ENCODE measurements at regions not wholly inside any gene's neighbourhood (a gene's known extent, or its start where the extent isn't known, plus 50 kb on each side); places are given as distances from the start of the nearest gene placed in this dataset.

GRCh38 chr2:191514613-191515012 lies 163.3 kb upstream of the NABP1 start:
- DNase-seq (ENCODE audit: low spot score) = no peak

GRCh38 chr2:191515551-191515950 lies 162.4 kb upstream of the NABP1 start:
- no peak for DNase-seq (ENCODE audit: low spot score)

- no peak for DNase-seq (ENCODE audit: low spot score)
Measured at GRCh38 chr2:191516260-191516659, 161.7 kb upstream of the NABP1 start.

- peak; percentile 79 for DNase-seq (ENCODE audit: low spot score)
Measured at GRCh38 chr2:191521608-191522208, 156.2 kb upstream of the NABP1 start.

- no peak for DNase-seq (ENCODE audit: low spot score)
Measured at GRCh38 chr2:191522478-191523120, 155.3 kb upstream of the NABP1 start.

GRCh38 chr2:191526091-191526490 lies 151.8 kb upstream of the NABP1 start:
- DNase-seq (ENCODE audit: low spot score) = no peak

GRCh38 chr2:191526536-191526935 lies 151.4 kb upstream of the NABP1 start:
- DNase-seq (ENCODE audit: low spot score) = no peak

GRCh38 chr2:191526953-191527556 lies 150.9 kb upstream of the NABP1 start:
- no peak for DNase-seq (ENCODE audit: low spot score)

- no peak for DNase-seq (ENCODE audit: low spot score)
Measured at GRCh38 chr2:191530618-191531017, 147.3 kb upstream of the NABP1 start.

- no peak for DNase-seq (ENCODE audit: low spot score)
Measured at GRCh38 chr2:191533693-191534180, 144.2 kb upstream of the NABP1 start.

GRCh38 chr2:191537921-191538320 lies 140.0 kb upstream of the NABP1 start:
- DNase-seq (ENCODE audit: low spot score) = no peak

GRCh38 chr2:191538334-191538903 lies 139.5 kb upstream of the NABP1 start:
- DNase-seq (ENCODE audit: low spot score) = no peak

- DNase-seq (ENCODE audit: low spot score) = peak; percentile 54
Measured at GRCh38 chr2:191539068-191539467, 138.9 kb upstream of the NABP1 start.

GRCh38 chr2:191540681-191541080 lies 137.3 kb upstream of the NABP1 start:
- DNase-seq (ENCODE audit: low spot score) = no peak

GRCh38 chr2:191543708-191544107 lies 134.2 kb upstream of the NABP1 start:
- no peak for DNase-seq (ENCODE audit: low spot score)

- DNase-seq (ENCODE audit: low spot score) = no peak
Measured at GRCh38 chr2:191544461-191545062, 133.4 kb upstream of the NABP1 start.

GRCh38 chr2:191545361-191545760 lies 132.6 kb upstream of the NABP1 start:
- DNase-seq (ENCODE audit: low spot score) = no peak

GRCh38 chr2:191552066-191552465 lies 125.9 kb upstream of the NABP1 start:
- no peak for DNase-seq (ENCODE audit: low spot score)

GRCh38 chr2:191554240-191554639 lies 123.7 kb upstream of the NABP1 start:
- DNase-seq (ENCODE audit: low spot score) = no peak

GRCh38 chr2:191555092-191555742 lies 122.7 kb upstream of the NABP1 start:
- peak; percentile 69 for DNase-seq (ENCODE audit: low spot score)

- DNase-seq (ENCODE audit: low spot score) = no peak
Measured at GRCh38 chr2:191556463-191556862, 121.5 kb upstream of the NABP1 start.

GRCh38 chr2:191557841-191558240 lies 120.1 kb upstream of the NABP1 start:
- no peak for DNase-seq (ENCODE audit: low spot score)
